PC-9 (cell line): ENCODE measurements at regions not wholly inside any gene's neighbourhood (a gene's known extent, or its start where the extent isn't known, plus 50 kb on each side); places are given as distances from the start of the nearest gene placed in this dataset.

Source experiments
- BruUV-seq: library from RNA; stranded (reverse); fragments of 400-500 nt; replicated peaks from 2 replicates; lab custom pipeline; 2021; lab: Mats Ljungman, UMichigan
- CTCF ChIA-PET: fragments of 300-600 bp; sonication (Branson Sonifier 250); formaldehyde crosslinking; loops from one replicate; lab custom pipeline; 2022; ENCODE audit warnings: antibody characterized with exemption; lab: Charles Lee
- POLR2A ChIA-PET: fragments of 300-600 bp; sonication (Branson Sonifier 250); formaldehyde crosslinking; loops from one replicate; lab custom pipeline; 2022; ENCODE audit warnings: antibody characterized with exemption; ENCODE audit not compliant: unreplicated experiment; lab: Charles Lee
- DNase-seq, 2 experiments: peaks; one replicate each; pipeline versions ENCODE4 v3.0.0 to v3.0.0-alpha.2; 2015 to 2022; ENCODE audit warnings: mixed read lengths in 1 of 2
- H2AFZ ChIP-seq: fragments of 200-600 bp; sonication (generic); 2 replicates; pipeline ENCODE4 v1.8.1; 2017; ENCODE audit warnings: antibody characterized with exemption
- H3F3A ChIP-seq: fragments of 200-600 bp; sonication (generic); 2 replicates; pipeline ENCODE4 v1.8.1; 2017; ENCODE audit warnings: antibody characterized with exemption, mild to moderate bottlenecking, low read depth; ENCODE audit not compliant: insufficient read depth
- H3K27ac ChIP-seq: fragments of 200-600 bp; sonication (generic); 2 replicates; pipeline ENCODE4 v1.6.1; 2016; ENCODE audit warnings: mixed run types
- H3K27me3 ChIP-seq: fragments of 200-600 bp; sonication (generic); 2 replicates; pipeline ENCODE4 v1.6.1; 2016; ENCODE audit warnings: low read depth, mixed run types; ENCODE audit not compliant: insufficient read depth
- H3K36me3 ChIP-seq: fragments of 200-600 bp; sonication (generic); 2 replicates; pipeline ENCODE4 v1.6.1; 2016; ENCODE audit warnings: low read depth, mixed run types
- H3K4me1 ChIP-seq: fragments of 200-600 bp; sonication (generic); replicated peaks from 2 replicates; pipeline ENCODE4 v1.6.1; 2016; ENCODE audit warnings: mixed run types; ENCODE audit not compliant: insufficient read depth
- H3K4me2 ChIP-seq: fragments of 200-600 bp; sonication (generic); 2 replicates; pipeline ENCODE4 v1.6.1; 2017; ENCODE audit warnings: mixed run types
- H3K4me3 ChIP-seq: fragments of 200-600 bp; sonication (generic); 2 replicates; pipeline ENCODE4 v1.6.1; 2016; ENCODE audit warnings: mixed run types
- H3K79me2 ChIP-seq: fragments of 200-600 bp; sonication (generic); 2 replicates; pipeline ENCODE4 v1.6.1; 2017; ENCODE audit warnings: low read depth, mixed run types
- H3K9me2 ChIP-seq: fragments of 200-600 bp; sonication (generic); 2 replicates; pipeline ENCODE4 v1.8.1; 2017; ENCODE audit warnings: mild to moderate bottlenecking; ENCODE audit not compliant: insufficient read depth
- H3K9me3 ChIP-seq: fragments of 200-600 bp; sonication (generic); 2 replicates; pipeline ENCODE4 v1.8.1; 2016; ENCODE audit warnings: low read depth; ENCODE audit not compliant: insufficient read depth
- H4K20me1 ChIP-seq: fragments of 200-600 bp; sonication (generic); 2 replicates; pipeline ENCODE4 v1.8.1; 2017; ENCODE audit not compliant: insufficient read depth
- CTCF ChIP-seq: fragments of 200-600 bp; sonication (generic); conservative IDR thresholded peaks from 2 replicates; pipeline ENCODE4 v1.6.1; 2017; ENCODE audit warnings: mixed run types, antibody characterized with exemption, mild to moderate bottlenecking, moderate library complexity
- EZH2 ChIP-seq: fragments of 200-600 bp; sonication (generic); IDR thresholded peaks from 2 replicates; pipeline ENCODE4 v1.8.0; 2017; ENCODE audit warnings: antibody characterized with exemption, low read depth
- intact Hi-C: fragments of 100-400 bp; cut with micrococcal nuclease; formaldehyde crosslinking; loops from one replicate; pipeline ENCODE4 v1.10.0; 2022; ENCODE audit not compliant: unreplicated experiment

GRCh38 chr16:49947907-49948678 lies 76.9 kb upstream of the CNEP1R1 start:
- no peaks in the 10 kb centered on the region for H3K79me2 ChIP-seq
- intact Hi-C loops = no loop called here
- CTCF ChIA-PET = no interaction called here

DNA sequence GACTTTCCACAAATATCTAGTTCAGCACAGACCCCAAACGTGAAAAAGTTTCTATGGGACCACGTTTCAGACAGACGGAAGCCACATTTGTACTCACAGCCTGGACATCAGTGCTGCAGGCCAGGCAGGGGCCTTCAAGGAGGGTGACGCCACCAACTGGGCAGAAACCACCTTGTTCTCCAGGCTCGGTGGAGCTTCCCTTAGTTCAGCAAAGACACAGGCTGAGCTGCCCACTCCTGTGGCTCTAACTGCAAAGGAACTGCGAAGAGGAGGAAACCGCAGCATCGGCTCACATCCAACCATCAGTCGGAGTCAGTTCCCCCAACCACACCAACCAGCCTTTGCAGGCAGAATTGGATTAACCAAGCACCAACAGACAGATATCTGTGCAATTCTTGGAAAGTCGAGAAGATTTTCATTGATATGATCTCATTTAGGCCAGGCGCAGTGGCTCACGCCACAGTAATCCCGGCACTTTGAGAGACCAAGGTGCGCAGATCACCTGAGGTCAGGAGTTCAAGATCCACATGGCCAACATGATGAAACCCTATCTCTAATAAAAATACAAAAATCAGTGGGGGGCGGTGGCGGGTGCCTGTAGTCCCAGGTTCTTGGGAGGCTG lies 73.3 kb upstream of the CNEP1R1 start:
- Histone ChIP-seq H2AFZ (no peak overlapping the region), H3K27me3 (peaks cover 41% of the 10 kb centered on the region), H3K4me1 (no peaks in the 10 kb centered on the region), H3K4me3 (no peak overlapping the region), H3K9me2 (no peaks in the 10 kb centered on the region), H3K36me3 (no peaks in the 10 kb centered on the region), H3F3A (no peaks in the 10 kb centered on the region), H3K27ac (no peak overlapping the region), H3K4me2 (no peak overlapping the region), H3K9me3 (no peaks in the 10 kb centered on the region), H4K20me1 (no peaks in the 10 kb centered on the region), H3K79me2 (no peaks in the 10 kb centered on the region)
- ChIA-PET POLR2A (no interaction called here), CTCF (no interaction called here)
- TF ChIP-seq CTCF (no peak), EZH2 (no peak)
- intact Hi-C loops = no loop called here
- DNase-seq = no peak
- BruUV-seq = no TSS peak

More at GRCh38 chr16:49947907-49948678, 76.9 kb upstream of the CNEP1R1 start:
- Histone ChIP-seq H3K27me3 (peaks cover 39% of the 10 kb centered on the region), H3K9me3 (no peaks in the 10 kb centered on the region), H3K4me1 (no peaks in the 10 kb centered on the region), H3K4me2 (no peak overlapping the region), H3F3A (no peaks in the 10 kb centered on the region), H3K4me3 (no peak overlapping the region), H3K9me2 (no peaks in the 10 kb centered on the region), H3K27ac (no peak overlapping the region), H3K36me3 (no peaks in the 10 kb centered on the region), H2AFZ (no peak overlapping the region), H4K20me1 (no peaks in the 10 kb centered on the region)
- no peak for TF ChIP-seq EZH2
- TF ChIP-seq CTCF = no peak
- no peak for DNase-seq
- POLR2A ChIA-PET = no interaction called here
- no TSS peak for BruUV-seq

- no TSS peak for BruUV-seq
Measured at GRCh38 chr16:49952386-49952785, 72.6 kb upstream of the CNEP1R1 start.

More at GRCh38 chr16:49952386-49952785, 72.6 kb upstream of the CNEP1R1 start:
- intact Hi-C loops = no loop called here
- H2AFZ ChIP-seq = no peak overlapping the region
- H3K4me3 ChIP-seq = no peak overlapping the region
- H4K20me1 ChIP-seq = no peaks in the 10 kb centered on the region
- ChIA-PET CTCF (no interaction called here), POLR2A (no interaction called here)
- no peaks in the 10 kb centered on the region for H3F3A ChIP-seq
- H3K9me2 ChIP-seq = no peaks in the 10 kb centered on the region
- TF ChIP-seq EZH2 (no peak), CTCF (no peak)
- no peak overlapping the region for H3K4me2 ChIP-seq
- H3K79me2 ChIP-seq = no peaks in the 10 kb centered on the region
- H3K27me3 ChIP-seq = peaks cover 44% of the 10 kb centered on the region
- no peak for DNase-seq
- H3K27ac ChIP-seq = no peak overlapping the region
- H3K4me1 ChIP-seq = no peaks in the 10 kb centered on the region
- H3K36me3 ChIP-seq = no peaks in the 10 kb centered on the region
- no peaks in the 10 kb centered on the region for H3K9me3 ChIP-seq
